ENCODE measurements at regions not wholly inside any gene's neighbourhood (a gene's known extent, or its start where the extent isn't known, plus 50 kb on each side); places are given as distances from the start of the nearest gene placed in this dataset.

GRCh38 chr7:35518767-35519166 is 176.2 kb downstream of the HERPUD2 start:
- ATAC-seq (ENCODE audit: low read depth): no peak
- H2AFZ ChIP-seq (replicated peaks; ENCODE audit: low read length, poor library complexity): no peak overlapping the region
- POLR2A ChIA-PET (ENCODE audit: unreplicated experiment): no interaction called here
- H3K9ac ChIP-seq (ENCODE audit: low read depth, low read length): no peak overlapping the region
- intact Hi-C loops (cut with micrococcal nuclease): no loop called here
- H3K27ac ChIP-seq (ENCODE audit: insufficient read depth, low read length): no peak overlapping the region
- no peak overlapping the region for H2BK15ac ChIP-seq (ENCODE audit: low read depth, low read length)
- no CpG with 5 or more reads among the region's 3 CpGs for WGBS, 2 experiments (ENCODE audit: extremely low coverage in 2 of 2, insufficient read length in 1 of 2)
- H2AK5ac ChIP-seq (ENCODE audit: low read depth, low read length): no peak overlapping the region
- in situ Hi-C loops (cut with MboI; ENCODE audit: low sequenced_read_pairs): no loop called here
- H4K91ac ChIP-seq (ENCODE audit: insufficient read depth, low read depth, low read length): no peak overlapping the region
- H4K5ac ChIP-seq (ENCODE audit: low read depth, low read length): no peak overlapping the region
- H3K23ac ChIP-seq (ENCODE audit: low read depth, low read length): no peak overlapping the region
- H3K27me3 ChIP-seq (ENCODE audit: control insufficient read depth, insufficient read depth, low read length): peaks cover 2% of the 10 kb centered on the region
- no peaks in the 10 kb centered on the region for H3K9me1 ChIP-seq (ENCODE audit: insufficient read depth, low read length)
- no peak overlapping the region for H3K4me3 ChIP-seq (ENCODE audit: insufficient read depth, low read depth, low read length)
- no peak overlapping the region for H2BK5ac ChIP-seq (ENCODE audit: low read depth, low read length, poor library complexity, severe bottlenecking)
- no peak overlapping the region for H3K56ac ChIP-seq (ENCODE audit: extremely low read depth, insufficient read depth, low read length)
- H2BK20ac ChIP-seq (ENCODE audit: low read depth, low read length): no peak overlapping the region
- no peak overlapping the region for H3K14ac ChIP-seq (replicated peaks; ENCODE audit: low read depth, low read length)
- no peak overlapping the region for H3K18ac ChIP-seq (ENCODE audit: low read depth, low read length)
- H3K4me2 ChIP-seq (ENCODE audit: low read depth, low read length): no peak overlapping the region
- no TSS peak for BruUV-seq (replicated peaks)
- H2AK9ac ChIP-seq (replicated peaks; ENCODE audit: low read depth, low read length, poor library complexity): no peak overlapping the region
- H2BK120ac ChIP-seq (ENCODE audit: low read depth, low read length): no peak overlapping the region
- no peak overlapping the region for H3K4ac ChIP-seq (ENCODE audit: low read depth, low read length)
- CTCF ChIA-PET: interaction anchor here (0.6 kb wide), 1 partner anchor 31 kb away, joined by 4 read pairs; no protein-coding TSS in a partner anchor
- no peaks in the 10 kb centered on the region for H3K4me1 ChIP-seq (ENCODE audit: control insufficient read depth, insufficient read depth, low read length)
- no peaks in the 10 kb centered on the region for H3K9me3 ChIP-seq (ENCODE audit: control insufficient read depth, insufficient read depth, low read length)
- TF ChIP-seq USF2 (IDR thresholded peaks at IDR 0.05; ENCODE audit: low read depth, low read length): no peak
- H4K20me1 ChIP-seq (ENCODE audit: insufficient read depth, low read length): no peaks in the 10 kb centered on the region
- DNase-seq: no peak
- H3K36me3 ChIP-seq (ENCODE audit: control insufficient read depth, insufficient read depth, low read length): no peaks in the 10 kb centered on the region
- dilution Hi-C loops (cut with HindIII; ENCODE audit: low sequenced_read_pairs, unreplicated experiment): no loop called here
- H3K79me1 ChIP-seq (ENCODE audit: low read depth in 1 of 2, low read length in 2 of 2): no peaks in the 10 kb centered on the region
- no peak overlapping the region for H4K8ac ChIP-seq (ENCODE audit: low read depth in 2 of 2, low read length in 2 of 2)

Measured in IMR-90 (cell line).